Memory B cell (primary cell): ENCODE measurements at regions not wholly inside any gene's neighbourhood (a gene's known extent, or its start where the extent isn't known, plus 50 kb on each side); places are given as distances from the start of the nearest gene placed in this dataset.
A peak's percentile ranks its signal among the peaks of the same experiment; 100 is the strongest.
"Not testable (repeated sequence)": the region's sequence is repeated elsewhere in the genome, so short reads cannot be mapped to it uniquely, and the experiment has no call there.

Experiments used
- ATAC-seq: fragments of 150-1000 bp; cut with Tn5 transposase; 2 replicates; pipeline ENCODE4 v1.10.0; 2021; ENCODE audit warnings: low read depth, mild to moderate bottlenecking, moderate library complexity
- DNase-seq, 2 donors: peaks; one replicate each; pipeline ENCODE4 v3.0.0; 2022; ENCODE audit warnings: low spot score in 2 of 2
- H3K27ac Mint-ChIP-seq: one replicate; pipeline ENCODE4 v1.8.0; 2022; ENCODE audit warnings: mild to moderate bottlenecking, moderate library complexity, mixed read lengths
- H3K27me3 Mint-ChIP-seq: one replicate; pipeline ENCODE4 v1.8.0; 2022; ENCODE audit warnings: mixed read lengths
- H3K36me3 Mint-ChIP-seq: one replicate; pipeline ENCODE4 v1.8.0; 2022; ENCODE audit warnings: mild to moderate bottlenecking, mixed read lengths
- H3K4me1 Mint-ChIP-seq: one replicate; pipeline ENCODE4 v1.8.0; 2022; ENCODE audit warnings: mixed read lengths
- H3K4me3 Mint-ChIP-seq: one replicate; pipeline ENCODE4 v1.8.0; 2022; ENCODE audit warnings: mild to moderate bottlenecking, moderate library complexity, mixed read lengths
- H3K9me3 Mint-ChIP-seq: one replicate; pipeline ENCODE4 v1.8.0; 2022; ENCODE audit warnings: mixed read lengths

DNA sequence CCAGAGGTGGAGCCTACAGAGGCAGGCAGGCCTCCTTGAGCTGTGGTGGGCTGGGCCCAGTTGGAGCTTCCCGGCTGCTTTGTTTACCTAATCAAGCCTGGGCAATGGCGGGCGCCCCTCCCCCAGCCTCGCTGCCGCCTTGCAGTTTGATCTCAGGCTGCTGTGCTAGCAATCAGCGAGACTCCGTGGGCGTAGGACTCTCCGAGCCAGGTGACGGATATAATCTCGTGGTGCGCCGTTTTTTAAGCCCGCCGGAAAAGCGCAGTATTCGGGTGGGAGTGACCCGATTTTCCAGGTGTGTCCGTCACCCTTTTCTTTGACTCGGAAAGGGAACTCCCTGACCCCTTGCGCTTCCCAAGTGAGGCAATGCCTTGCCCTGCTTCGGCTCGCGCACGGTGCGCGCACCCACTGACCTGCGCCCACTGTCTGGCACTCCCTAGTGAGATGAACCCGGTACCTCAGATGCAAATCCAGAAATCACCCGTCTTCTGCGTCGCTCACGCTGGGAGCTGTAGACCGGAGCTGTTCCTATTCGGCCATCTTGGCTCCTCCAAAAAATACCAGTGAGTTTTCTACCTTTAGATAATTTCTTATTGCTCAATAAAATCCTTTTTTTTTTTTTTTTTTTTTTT, 118.5 kb upstream of the TBC1D5 start:
- H3K27ac Mint-ChIP-seq, H3K4me1 Mint-ChIP-seq, H3K27me3 Mint-ChIP-seq, H3K4me3 Mint-ChIP-seq, ATAC-seq, H3K9me3 Mint-ChIP-seq, DNase-seq, H3K36me3 Mint-ChIP-seq: not testable (repeated sequence)

DNA sequence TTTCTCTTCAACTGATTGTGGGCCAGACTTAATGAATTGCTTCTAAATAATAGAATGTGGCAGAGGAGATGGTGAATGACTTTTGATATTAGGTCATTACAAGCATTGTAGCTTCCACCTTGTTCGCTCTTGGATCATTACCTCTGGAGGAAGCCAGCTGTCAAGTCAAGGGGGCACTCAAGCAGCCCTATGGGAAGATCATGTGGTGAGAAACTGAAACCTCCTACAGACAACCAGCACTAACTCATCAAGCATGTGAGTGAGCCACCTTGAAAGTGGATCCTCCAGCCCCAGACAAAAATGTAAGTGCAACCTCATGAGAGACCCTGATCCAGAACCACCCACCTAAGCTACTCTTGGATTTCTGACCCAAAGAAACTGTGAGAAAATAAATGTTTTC, 109.8 kb upstream of the TBC1D5 start:
- Mint-ChIP-seq H3K4me3 (no peak overlapping the region), H3K27me3 (peaks cover 1% of the 10 kb centered on the region), H3K4me1 (no peaks in the 10 kb centered on the region), H3K36me3 (no peaks in the 10 kb centered on the region), H3K9me3 (no peaks in the 10 kb centered on the region), H3K27ac (no peak overlapping the region)
- ATAC-seq (no peak), DNase-seq (no peak)

DNA sequence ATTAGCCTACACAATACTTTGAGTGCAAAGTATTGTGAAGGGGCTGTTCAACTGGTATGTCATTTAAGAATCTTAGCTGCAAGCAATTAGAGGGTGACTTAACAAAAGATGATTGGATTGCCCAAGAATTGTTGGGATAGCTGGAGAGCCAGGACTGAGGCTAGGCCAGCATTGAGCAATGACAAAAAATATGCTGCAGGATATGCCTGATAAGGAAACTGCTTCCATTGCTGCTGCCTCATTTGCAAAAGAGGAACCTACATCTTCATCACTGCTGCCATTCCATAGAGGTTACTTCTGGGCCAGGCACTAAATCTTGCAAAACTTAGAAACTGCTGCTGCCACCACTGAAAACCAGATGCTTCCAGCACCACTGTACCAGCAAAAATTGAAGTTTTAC, 108.0 kb upstream of the TBC1D5 start:
- no peaks in the 10 kb centered on the region for H3K27me3 Mint-ChIP-seq
- no peaks in the 10 kb centered on the region for H3K9me3 Mint-ChIP-seq
- DNase-seq (no peak), ATAC-seq (no peak)
- H3K27ac Mint-ChIP-seq: no peak overlapping the region
- H3K4me1 Mint-ChIP-seq: no peaks in the 10 kb centered on the region
- H3K36me3 Mint-ChIP-seq: no peaks in the 10 kb centered on the region
- H3K4me3 Mint-ChIP-seq: no peak overlapping the region

DNA sequence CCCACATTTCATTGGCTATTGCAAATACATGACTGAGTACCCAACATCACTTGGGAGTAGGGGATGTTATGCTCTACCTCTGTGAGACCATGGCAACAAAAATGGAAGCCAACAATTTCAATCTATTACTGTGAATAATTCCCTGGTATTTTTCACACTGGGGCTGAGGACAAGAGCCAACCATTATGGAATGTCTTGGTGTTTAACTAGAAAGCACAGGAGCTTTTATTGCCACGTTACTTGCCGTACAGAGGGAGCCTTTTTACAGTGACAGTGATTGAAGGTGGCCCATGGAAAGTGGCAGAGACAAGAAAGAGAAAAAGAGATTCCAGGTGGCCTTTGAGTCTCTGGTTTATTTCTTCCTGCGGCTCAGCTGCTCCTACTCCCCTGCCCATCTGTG, 105.7 kb upstream of the TBC1D5 start:
- DNase-seq: no peak
- no peaks in the 10 kb centered on the region for H3K9me3 Mint-ChIP-seq
- H3K4me1 Mint-ChIP-seq: no peaks in the 10 kb centered on the region
- ATAC-seq: no peak
- no peaks in the 10 kb centered on the region for H3K27me3 Mint-ChIP-seq
- no peaks in the 10 kb centered on the region for H3K36me3 Mint-ChIP-seq
- no peak overlapping the region for H3K27ac Mint-ChIP-seq
- H3K4me3 Mint-ChIP-seq: no peak overlapping the region

DNA sequence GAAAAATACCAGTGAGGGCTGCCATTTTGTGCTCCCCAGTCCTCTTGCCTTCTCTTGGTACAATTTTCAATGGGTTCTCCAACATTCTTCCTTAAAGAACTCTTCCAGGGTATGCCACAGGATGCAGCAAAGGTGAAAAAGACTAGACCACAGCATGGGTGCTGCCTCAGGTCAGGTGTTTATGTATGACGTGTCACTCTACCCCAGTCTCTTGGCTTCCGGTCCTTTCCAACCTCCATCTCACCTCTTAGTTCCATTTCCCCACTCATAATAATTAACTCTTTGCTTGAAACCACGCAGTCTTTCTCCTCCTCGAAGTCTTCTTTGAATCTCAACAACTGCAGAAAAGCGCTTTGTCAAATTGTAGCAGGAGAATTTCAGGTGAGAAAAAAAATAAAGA, 104.7 kb upstream of the TBC1D5 start:
- H3K27me3 Mint-ChIP-seq: no peaks in the 10 kb centered on the region
- DNase-seq: no peak
- no peaks in the 10 kb centered on the region for H3K36me3 Mint-ChIP-seq
- ATAC-seq: no peak
- no peaks in the 10 kb centered on the region for H3K4me1 Mint-ChIP-seq
- no peak overlapping the region for H3K4me3 Mint-ChIP-seq
- no peak overlapping the region for H3K27ac Mint-ChIP-seq
- no peaks in the 10 kb centered on the region for H3K9me3 Mint-ChIP-seq

DNA sequence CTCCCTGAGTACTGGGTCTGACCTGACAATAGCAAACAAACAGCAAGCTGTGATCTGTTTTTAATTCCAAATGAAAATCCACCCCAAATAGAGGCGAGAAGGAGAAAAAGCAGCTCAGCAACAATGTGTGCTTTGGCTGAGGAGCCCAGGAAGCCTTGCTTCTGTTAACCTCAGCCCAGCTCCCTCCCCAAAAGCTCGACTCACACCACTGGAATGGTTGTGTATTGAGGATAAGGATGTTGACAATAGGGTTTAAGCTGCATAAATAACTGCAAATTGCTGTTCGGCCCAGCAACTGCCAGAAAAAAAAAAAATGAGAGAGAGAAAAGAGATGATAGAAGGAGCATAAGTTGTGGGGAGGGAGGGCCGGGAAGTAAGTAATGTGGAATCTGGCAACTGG, 104.0 kb upstream of the TBC1D5 start:
- no peak overlapping the region for H3K27ac Mint-ChIP-seq

DNA sequence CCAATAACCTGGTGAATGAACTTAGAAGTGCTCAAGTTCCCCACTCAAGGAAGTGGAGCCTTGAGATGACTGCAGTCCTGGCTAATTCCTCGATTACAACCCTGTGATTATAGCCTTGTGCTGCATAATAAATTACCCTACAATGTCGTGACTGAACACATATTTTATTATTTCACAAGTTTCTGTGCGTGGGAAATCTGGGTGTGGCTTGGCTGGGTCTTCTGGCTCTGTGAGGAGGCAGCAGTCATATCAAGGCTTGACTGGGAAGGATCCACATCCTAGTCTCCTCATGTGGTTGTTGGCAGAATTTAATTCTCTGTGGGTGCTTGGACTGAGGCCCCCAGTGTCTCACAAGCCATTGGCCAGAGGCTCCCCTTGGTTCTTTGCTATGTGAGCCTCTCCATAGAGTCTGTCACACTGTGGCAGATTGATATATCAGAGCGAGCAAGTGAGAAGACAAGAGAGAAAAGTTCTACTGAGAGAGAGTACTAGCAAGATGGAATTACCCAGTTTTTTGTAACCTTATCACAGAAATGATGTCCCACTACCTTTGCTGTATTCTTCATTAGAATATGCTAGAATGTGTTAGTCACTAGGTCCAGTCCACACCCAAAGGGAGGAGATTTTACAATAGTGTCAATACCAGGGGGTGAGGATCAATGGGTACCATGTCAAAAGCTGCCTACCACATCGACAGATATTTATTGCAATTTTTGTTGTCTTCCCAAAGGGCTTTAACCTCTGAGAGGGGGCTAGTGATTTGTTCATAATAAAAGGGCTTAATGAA, 102.8 kb upstream of the TBC1D5 start:
- DNase-seq (no peak), ATAC-seq (no peak)
- H3K36me3 Mint-ChIP-seq: no peaks in the 10 kb centered on the region
- no peaks in the 10 kb centered on the region for H3K27me3 Mint-ChIP-seq
- H3K4me1 Mint-ChIP-seq: no peaks in the 10 kb centered on the region
- no peak overlapping the region for H3K27ac Mint-ChIP-seq
- no peak overlapping the region for H3K4me3 Mint-ChIP-seq
- no peaks in the 10 kb centered on the region for H3K9me3 Mint-ChIP-seq

More for the DNA sequence above, 104.0 kb upstream of the TBC1D5 start:
- DNase-seq: no peak
- Mint-ChIP-seq H3K27me3 (no peaks in the 10 kb centered on the region), H3K36me3 (no peaks in the 10 kb centered on the region), H3K9me3 (no peaks in the 10 kb centered on the region), H3K4me3 (no peak overlapping the region), H3K4me1 (no peaks in the 10 kb centered on the region)
- ATAC-seq: no peak

DNA sequence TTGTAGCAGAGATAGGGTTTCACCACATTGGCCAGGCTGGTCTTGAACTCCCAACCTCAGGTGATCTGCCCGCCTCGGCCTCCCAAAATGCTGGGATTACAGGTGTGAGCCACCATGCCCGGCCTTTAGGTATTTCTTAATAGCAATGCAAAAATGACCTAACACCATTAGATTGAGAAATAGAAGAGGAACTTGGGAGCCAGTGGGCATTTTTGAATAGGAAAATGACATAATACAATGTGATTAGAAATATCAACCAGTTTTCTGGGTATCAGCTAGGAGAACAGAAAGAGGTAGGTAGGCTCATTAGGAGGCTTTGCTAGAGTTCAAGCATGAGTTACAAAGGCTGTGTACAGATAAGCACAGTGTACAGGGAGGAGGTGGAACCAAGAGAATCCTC, 101.8 kb upstream of the TBC1D5 start:
- Mint-ChIP-seq H3K27ac (no peak overlapping the region), H3K4me1 (no peaks in the 10 kb centered on the region), H3K4me3 (no peak overlapping the region), H3K27me3 (no peaks in the 10 kb centered on the region), H3K36me3 (no peaks in the 10 kb centered on the region), H3K9me3 (no peaks in the 10 kb centered on the region)
- DNase-seq (no peak), ATAC-seq (no peak)

DNA sequence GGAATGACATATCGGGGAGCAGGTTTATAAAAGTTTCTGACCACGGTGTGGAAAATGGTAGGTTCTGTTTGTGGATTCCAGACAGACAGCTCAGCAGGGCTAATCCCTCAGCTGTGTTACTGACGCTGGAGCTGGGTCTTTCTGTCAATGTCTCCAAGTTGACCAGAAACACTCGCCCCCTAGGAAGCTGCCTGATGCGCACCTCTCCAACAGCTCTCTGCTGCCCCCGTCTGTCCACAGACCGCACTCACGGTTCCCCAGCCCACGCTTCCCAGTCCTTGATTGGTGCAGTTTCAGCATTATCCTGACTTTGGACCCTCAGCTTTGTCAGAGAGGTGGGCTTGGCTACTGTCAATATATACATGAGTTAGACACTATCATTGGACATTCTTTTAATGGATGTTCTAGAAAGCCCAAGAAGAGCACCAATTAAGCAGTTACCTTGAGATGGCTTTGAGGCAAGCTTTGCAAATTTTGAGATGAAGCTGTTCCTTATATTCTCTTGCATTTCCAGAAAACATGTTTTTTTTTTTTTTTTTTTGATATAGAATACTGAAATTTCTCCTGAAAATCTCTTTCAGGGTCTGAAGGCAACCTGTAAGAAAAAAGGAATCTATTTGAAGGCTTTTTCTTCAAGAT, 98.9 kb upstream of the TBC1D5 start:
- ATAC-seq (peak; percentile 88), DNase-seq (peak; percentile 74 to 80)
- Mint-ChIP-seq H3K4me3 (no peak overlapping the region), H3K4me1 (no peaks in the 10 kb centered on the region), H3K9me3 (no peaks in the 10 kb centered on the region), H3K27me3 (peaks cover 3% of the 10 kb centered on the region), H3K36me3 (no peaks in the 10 kb centered on the region), H3K27ac (no peak overlapping the region)

DNA sequence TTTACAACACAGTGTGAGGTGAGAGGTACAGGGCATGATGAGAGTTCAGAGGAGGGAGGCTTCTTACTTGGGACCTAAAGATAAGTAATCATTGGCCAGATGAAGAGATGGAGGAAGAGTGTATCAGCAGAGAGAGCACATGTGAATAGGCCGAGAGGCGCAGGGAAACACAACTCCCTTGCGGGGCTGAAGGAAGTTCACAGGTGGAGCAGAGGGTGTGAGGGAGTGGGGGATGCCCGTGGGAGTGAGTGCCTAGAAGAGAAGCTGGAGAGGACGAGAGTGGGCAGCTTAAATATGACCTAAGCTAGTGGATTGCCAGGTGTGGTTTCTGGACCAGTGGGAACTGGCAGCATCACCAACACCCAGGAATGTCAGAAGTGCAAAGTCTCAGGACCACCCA, 98.2 kb upstream of the TBC1D5 start:
- no peak for DNase-seq
- Mint-ChIP-seq H3K4me3 (no peak overlapping the region), H3K27me3 (peaks cover 3% of the 10 kb centered on the region), H3K27ac (no peak overlapping the region), H3K4me1 (no peaks in the 10 kb centered on the region), H3K9me3 (no peaks in the 10 kb centered on the region), H3K36me3 (no peaks in the 10 kb centered on the region)
- no peak for ATAC-seq

DNA sequence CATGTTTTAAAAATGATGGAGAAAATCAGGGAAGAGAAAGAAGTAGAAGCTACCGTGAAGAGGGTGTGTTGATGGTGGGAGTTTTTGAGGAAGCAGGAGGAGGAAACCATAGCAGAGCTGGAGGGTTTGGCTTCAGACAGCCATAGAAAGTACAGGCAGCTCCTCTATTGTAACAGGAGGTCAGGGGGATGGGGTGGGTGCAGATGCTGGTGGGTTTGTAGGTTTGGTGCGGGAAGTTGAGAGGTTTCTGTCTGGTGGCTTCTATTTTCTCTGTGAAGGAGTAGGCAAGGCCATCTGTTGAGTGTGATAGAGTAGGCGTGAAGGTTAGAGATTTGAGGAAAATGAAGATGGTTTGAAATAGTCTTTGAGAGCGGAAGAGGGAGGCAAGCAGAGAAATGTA, 97.7 kb upstream of the TBC1D5 start:
- DNase-seq: no peak
- H3K36me3 Mint-ChIP-seq: no peaks in the 10 kb centered on the region
- H3K4me3 Mint-ChIP-seq: no peak overlapping the region
- H3K9me3 Mint-ChIP-seq: no peaks in the 10 kb centered on the region
- H3K27me3 Mint-ChIP-seq: peaks cover 3% of the 10 kb centered on the region
- no peaks in the 10 kb centered on the region for H3K4me1 Mint-ChIP-seq
- no peak overlapping the region for H3K27ac Mint-ChIP-seq
- ATAC-seq: no peak

DNA sequence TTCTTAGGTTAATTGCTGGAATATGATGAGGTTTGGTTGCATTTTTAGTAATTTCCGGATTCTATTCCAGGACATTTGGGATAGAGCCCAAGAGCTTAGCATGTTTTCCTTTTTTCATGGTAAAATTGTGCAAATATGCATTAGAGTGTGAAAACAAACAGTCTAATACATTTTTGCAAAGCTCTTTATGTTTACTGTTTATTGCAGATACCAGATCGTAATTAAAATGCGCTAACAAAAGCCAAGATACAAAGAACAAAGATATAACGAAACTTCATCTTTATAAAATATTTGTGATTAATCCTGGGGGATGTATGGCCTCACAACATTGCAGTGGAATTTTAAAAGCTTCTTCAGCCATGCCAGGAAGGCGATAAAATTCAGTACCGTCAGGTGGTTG, 94.5 kb upstream of the TBC1D5 start:
- DNase-seq (no peak), ATAC-seq (no peak)
- H3K4me3 Mint-ChIP-seq: no peak overlapping the region
- no peak overlapping the region for H3K27ac Mint-ChIP-seq
- peaks cover 5% of the 10 kb centered on the region for H3K27me3 Mint-ChIP-seq
- no peaks in the 10 kb centered on the region for H3K9me3 Mint-ChIP-seq
- H3K36me3 Mint-ChIP-seq: no peaks in the 10 kb centered on the region
- H3K4me1 Mint-ChIP-seq: no peaks in the 10 kb centered on the region

DNA sequence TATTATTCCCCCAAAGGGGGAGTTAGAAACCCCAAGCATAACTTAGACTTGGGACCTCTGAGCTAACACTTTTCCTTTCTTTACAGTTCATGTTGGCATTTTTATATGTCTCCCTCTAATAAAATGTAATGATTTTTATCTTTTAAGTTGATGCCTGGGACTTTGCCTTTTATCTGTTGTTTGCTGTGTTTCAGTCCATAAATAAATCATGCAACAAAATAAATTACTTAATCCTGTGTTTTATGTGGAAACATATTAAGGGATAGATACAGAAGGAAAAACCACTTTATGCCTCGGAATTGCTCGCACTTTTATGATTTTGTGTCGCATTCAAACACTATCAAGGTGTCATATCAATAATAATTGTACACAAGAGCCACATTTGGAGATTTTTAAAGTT, 93.7 kb upstream of the TBC1D5 start:
- no peak overlapping the region for H3K27ac Mint-ChIP-seq
- peaks cover 5% of the 10 kb centered on the region for H3K27me3 Mint-ChIP-seq
- no peak for DNase-seq
- H3K9me3 Mint-ChIP-seq: no peaks in the 10 kb centered on the region
- H3K4me3 Mint-ChIP-seq: no peak overlapping the region
- ATAC-seq: no peak
- H3K36me3 Mint-ChIP-seq: no peaks in the 10 kb centered on the region
- H3K4me1 Mint-ChIP-seq: no peaks in the 10 kb centered on the region

DNA sequence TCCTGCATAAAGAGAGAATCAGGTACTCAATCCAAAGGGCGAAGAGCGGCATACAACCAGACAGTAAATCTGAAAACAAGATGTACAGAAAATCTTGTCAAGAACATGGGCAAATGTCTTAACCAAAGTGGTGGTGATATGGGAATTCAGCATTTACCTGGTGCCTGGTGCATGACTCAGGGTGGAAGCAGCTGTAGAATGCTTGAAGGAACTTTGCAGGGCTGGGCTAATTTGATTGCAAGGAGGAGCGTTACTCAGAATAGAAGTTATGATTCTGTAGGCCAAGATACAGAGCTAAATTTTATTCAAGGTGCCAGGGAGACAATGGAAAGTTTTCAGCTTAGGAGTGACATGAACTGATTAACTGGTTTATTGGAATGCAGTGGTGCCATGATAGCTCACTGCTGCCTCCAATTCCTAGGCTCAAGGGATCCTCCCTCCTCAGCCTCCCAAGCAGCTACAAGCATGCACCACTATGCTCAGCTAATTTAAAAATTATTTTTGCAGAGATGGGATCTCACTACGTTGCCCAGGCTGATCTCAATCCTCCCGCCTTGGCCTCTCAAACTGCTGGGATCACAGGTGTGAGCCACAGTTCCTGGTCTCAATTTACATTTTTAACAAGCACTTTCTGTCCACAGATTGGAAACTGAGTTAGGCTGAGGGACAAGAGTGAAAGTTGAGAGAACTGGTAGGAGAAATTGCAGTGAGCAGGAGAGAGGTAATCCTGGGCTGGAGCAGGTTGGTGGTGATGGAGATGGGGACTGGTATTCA, 91.5 kb upstream of the TBC1D5 start:
- Mint-ChIP-seq H3K36me3 (no peaks in the 10 kb centered on the region), H3K27ac (no peak overlapping the region), H3K27me3 (peaks cover 5% of the 10 kb centered on the region), H3K4me3 (no peak overlapping the region), H3K9me3 (no peaks in the 10 kb centered on the region), H3K4me1 (no peaks in the 10 kb centered on the region)
- DNase-seq (no peak), ATAC-seq (no peak)
